Stimulated activated CD8-positive, alpha-beta memory T cell treated with anti-CD3 and anti-CD28 coated beads, Interleukin-7, amount 100 ng/mL, for 24 hours (primary cell): ENCODE measurements at regions not wholly inside any gene's neighbourhood (a gene's known extent, or its start where the extent isn't known, plus 50 kb on each side); places are given as distances from the start of the nearest gene placed in this dataset.
"Not testable (repeated sequence)": the region's sequence is repeated elsewhere in the genome, so short reads cannot be mapped to it uniquely, and the experiment has no call there.

Experiments
- DNase-seq: peaks from one replicate; pipeline ENCODE4 v3.0.0-alpha.2; 2020; ENCODE audit warnings: low read depth

GRCh38 chr13:58994777-58995176 lies 1169.0 kb downstream of the DIAPH3 start:
- no peak for DNase-seq

- DNase-seq, result no peak
Observed at GRCh38 chr13:58998716-58999115, 1165.0 kb downstream of the DIAPH3 start.

- DNase-seq, result no peak
Observed at GRCh38 chr13:58999851-59000250, 1163.9 kb downstream of the DIAPH3 start.

GRCh38 chr13:59000770-59001169 lies 1163.0 kb downstream of the DIAPH3 start:
- DNase-seq, result no peak

- DNase-seq, result no peak
Observed at GRCh38 chr13:59012731-59013130, 1151.0 kb downstream of the DIAPH3 start.

GRCh38 chr13:59016250-59016649 lies 1147.5 kb downstream of the DIAPH3 start:
- DNase-seq, result no peak

GRCh38 chr13:59024434-59024833 lies 1139.3 kb downstream of the DIAPH3 start:
- no peak for DNase-seq

GRCh38 chr13:59034198-59034597 lies 1129.5 kb downstream of the DIAPH3 start:
- no peak for DNase-seq

- no peak for DNase-seq
Observed at GRCh38 chr13:59038824-59039223, 1124.9 kb downstream of the DIAPH3 start.

- DNase-seq, result no peak
Observed at GRCh38 chr13:59043016-59043415, 1120.7 kb downstream of the DIAPH3 start.

- DNase-seq, result no peak
Observed at GRCh38 chr13:59047546-59047945, 1116.2 kb downstream of the DIAPH3 start.

GRCh38 chr13:59061621-59062020 lies 1102.1 kb downstream of the DIAPH3 start:
- no peak for DNase-seq

GRCh38 chr13:59064042-59064441 lies 1099.7 kb downstream of the DIAPH3 start:
- DNase-seq, result no peak

GRCh38 chr13:59076386-59076785 lies 1087.3 kb downstream of the DIAPH3 start:
- DNase-seq, result not testable (repeated sequence)

GRCh38 chr13:59086147-59086546 lies 1077.6 kb downstream of the DIAPH3 start:
- DNase-seq, result no peak

- DNase-seq, result no peak
Observed at GRCh38 chr13:59088716-59089115, 1075.0 kb downstream of the DIAPH3 start.

- DNase-seq, result no peak
Observed at GRCh38 chr13:59094181-59094580, 1069.5 kb downstream of the DIAPH3 start.

- DNase-seq, result no peak
Observed at GRCh38 chr13:59099182-59099974, 1064.3 kb downstream of the DIAPH3 start.

GRCh38 chr13:59103004-59103768 lies 1060.5 kb downstream of the DIAPH3 start:
- no peak for DNase-seq

- DNase-seq, result no peak
Observed at GRCh38 chr13:59111751-59112171, 1052.0 kb downstream of the DIAPH3 start.

- DNase-seq, result no peak
Observed at GRCh38 chr13:59112221-59112718, 1051.5 kb downstream of the DIAPH3 start.

GRCh38 chr13:59119475-59119874 lies 1044.3 kb downstream of the DIAPH3 start:
- no peak for DNase-seq

- no peak for DNase-seq
Observed at GRCh38 chr13:59120297-59120843, 1043.4 kb downstream of the DIAPH3 start.
